ENCODE measurements at regions not wholly inside any gene's neighbourhood (a gene's known extent, or its start where the extent isn't known, plus 50 kb on each side); places are given as distances from the start of the nearest gene placed in this dataset.

DNA sequence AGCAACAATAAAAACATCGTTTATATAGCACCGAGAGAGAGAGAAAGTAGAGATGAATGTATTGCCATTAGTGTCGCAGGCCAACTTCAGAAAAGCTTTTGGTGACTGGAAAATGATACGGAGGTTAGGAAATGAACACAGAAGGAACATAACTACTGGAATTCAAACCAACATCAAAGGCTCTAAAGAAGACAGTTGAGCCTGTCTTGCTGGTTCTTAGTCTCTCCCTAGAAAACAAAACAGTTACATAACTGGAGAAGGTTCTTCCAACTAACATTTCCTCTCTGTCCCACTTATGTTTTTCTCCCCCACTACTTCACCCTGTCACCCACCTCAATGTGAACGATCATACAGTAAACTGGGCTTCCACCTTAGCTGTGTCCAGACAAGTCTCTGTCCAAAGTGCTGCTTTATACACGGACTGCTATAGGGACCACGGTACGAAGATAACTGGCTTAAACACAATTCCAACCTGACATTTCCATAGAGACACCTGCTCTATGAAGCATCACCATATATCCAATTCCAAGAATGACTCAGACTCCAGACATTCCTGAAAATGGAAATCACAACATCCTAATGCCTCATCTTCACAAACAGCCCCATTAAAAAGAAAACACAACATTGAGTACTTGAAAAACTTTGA, 85.2 kb upstream of the ARHGAP32 start:
- TF ChIP-seq, protein P1, sequence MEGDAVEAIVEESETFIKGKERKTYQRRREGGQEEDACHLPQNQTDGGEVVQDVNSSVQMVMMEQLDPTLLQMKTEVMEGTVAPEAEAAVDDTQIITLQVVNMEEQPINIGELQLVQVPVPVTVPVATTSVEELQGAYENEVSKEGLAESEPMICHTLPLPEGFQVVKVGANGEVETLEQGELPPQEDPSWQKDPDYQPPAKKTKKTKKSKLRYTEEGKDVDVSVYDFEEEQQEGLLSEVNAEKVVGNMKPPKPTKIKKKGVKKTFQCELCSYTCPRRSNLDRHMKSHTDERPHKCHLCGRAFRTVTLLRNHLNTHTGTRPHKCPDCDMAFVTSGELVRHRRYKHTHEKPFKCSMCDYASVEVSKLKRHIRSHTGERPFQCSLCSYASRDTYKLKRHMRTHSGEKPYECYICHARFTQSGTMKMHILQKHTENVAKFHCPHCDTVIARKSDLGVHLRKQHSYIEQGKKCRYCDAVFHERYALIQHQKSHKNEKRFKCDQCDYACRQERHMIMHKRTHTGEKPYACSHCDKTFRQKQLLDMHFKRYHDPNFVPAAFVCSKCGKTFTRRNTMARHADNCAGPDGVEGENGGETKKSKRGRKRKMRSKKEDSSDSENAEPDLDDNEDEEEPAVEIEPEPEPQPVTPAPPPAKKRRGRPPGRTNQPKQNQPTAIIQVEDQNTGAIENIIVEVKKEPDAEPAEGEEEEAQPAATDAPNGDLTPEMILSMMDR (IDR thresholded peaks at IDR 0.05), result no peak
- Histone ChIP-seq H3K27ac (no peak overlapping the region), H3K4me3 (no peak overlapping the region)
- no peak for DNase-seq (ENCODE audit: low spot score)

DNA sequence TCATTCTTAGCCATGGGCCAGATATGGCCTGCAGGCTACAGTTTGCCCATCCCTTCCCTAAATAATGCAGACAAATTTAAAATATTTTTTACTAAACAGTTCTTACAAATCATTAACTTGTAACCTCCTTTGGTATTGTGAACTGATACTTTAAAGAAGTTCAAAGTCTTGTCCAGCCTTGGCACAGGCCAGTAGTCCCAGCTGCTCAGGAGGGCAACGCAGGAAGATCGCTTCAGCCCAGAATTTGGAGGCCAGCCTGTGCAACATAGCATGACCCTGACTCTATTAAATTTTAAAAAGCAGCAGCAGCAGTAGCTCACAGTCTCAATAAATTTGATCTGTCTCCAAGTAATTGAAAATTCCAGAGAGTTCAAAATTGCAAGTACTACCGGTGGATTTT, 83.7 kb upstream of the ARHGAP32 start:
- TF ChIP-seq, protein P1 (IDR thresholded peaks at IDR 0.05), result no peak
- Histone ChIP-seq H3K4me3 (no peak overlapping the region), H3K27ac (no peak overlapping the region)
- DNase-seq (ENCODE audit: low spot score), result no peak

DNA sequence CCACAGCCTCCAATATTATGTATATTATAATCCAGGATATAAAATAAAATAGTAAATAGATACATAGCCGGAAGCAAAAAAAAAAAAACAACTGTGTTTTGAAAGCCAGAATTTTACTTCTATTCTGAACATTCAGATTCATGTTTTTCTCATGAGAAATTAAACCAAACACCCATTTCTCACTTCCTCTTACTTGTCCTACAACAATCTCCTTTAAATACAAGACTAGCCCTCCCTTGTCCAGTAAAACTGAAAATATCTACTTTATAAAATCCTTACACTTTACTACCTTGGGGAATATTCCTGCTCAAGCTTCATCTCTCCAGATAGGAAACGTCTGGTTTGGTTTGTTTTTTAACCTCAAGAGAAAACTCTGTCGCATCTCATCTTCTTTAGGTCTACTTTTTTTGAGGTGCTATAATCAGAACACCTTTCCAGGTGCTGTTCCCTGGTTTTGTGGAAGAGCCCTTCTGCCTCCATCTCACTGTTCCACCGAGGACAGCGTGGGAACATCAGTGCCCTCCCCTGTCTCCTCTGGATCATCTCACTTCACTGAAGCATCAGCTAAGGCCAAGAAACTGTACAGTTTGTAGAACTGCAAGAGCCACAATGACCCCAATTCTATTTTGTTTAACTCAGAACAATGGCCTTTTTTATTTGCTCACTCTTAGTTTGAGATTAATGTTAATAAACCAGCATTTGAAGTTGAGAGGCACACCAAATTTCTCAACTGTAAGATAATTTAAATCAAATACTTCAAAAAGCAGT, 82.0 kb upstream of the ARHGAP32 start:
- TF ChIP-seq, protein P1 (IDR thresholded peaks at IDR 0.05), result no peak
- no peak for DNase-seq (ENCODE audit: low spot score)
- H3K27ac ChIP-seq, result no peak overlapping the region

DNA sequence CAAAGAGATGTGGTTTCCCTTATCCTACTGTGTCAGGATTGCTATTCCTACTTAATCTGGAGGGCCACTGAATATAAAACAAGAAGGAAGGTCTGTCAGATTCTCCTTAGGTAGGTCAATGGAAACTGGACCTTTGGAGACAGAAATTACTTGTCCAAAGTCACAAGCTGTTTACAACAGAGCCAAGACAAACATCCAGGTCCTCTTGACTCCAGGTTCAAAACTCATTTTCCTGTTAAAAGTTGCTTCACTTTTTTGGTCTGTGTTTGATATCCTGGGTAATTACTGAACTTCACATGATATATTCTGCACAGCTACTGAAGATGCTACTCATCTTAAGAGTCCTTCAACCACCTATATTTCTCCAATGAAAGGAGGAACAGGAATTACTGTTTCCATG, 81.2 kb upstream of the ARHGAP32 start:
- Histone ChIP-seq H3K4me3 (no peak overlapping the region), H3K27ac (no peak overlapping the region)
- TF ChIP-seq, protein P1 (IDR thresholded peaks at IDR 0.05), result no peak
- DNase-seq (ENCODE audit: low spot score), result no peak

More for the DNA sequence above, 82.0 kb upstream of the ARHGAP32 start:
- no peak overlapping the region for H3K4me3 ChIP-seq

DNA sequence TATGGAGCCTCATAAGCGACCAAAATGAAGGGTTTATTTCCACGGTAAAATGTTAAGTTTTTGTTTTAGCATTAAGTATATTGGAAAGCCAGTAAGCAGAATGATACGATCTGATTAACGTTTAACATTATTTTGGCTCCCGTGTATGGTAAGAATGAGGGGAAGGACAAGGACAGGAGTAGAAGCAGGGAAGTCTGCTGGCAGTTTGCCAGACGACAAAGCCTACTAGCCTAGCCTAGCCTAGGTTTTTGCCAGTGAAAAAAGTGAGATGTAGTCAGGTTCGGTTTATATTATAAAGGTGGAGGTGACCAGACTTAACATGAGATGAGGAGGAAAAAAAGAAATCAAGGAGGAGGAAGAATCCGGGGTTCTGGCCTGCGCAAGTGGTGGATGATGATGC, 78.9 kb upstream of the ARHGAP32 start:
- TF ChIP-seq, protein P1 (IDR thresholded peaks at IDR 0.05), result no peak
- Histone ChIP-seq H3K4me3 (no peak overlapping the region), H3K27ac (no peak overlapping the region)
- no peak for DNase-seq (ENCODE audit: low spot score)

DNA sequence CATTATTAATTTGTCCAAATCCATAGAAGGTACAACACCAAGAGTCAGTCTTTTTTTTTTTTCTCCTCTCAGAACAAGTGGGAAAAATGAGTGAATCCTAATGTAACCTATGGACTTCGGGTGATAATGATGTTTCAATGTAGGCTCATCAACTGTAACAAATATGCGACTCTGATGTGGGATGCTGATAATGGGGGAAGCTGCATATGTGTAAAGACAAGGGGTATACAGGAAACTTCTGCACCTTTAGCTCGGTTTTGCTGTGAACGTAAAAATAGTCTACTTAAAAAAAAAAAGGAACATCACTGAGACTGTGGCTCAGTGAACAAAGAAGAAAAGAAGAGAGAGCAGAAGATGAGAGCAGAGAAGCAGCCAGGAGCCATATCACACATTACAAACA, 78.3 kb upstream of the ARHGAP32 start:
- Histone ChIP-seq H3K4me3 (no peak overlapping the region), H3K27ac (no peak overlapping the region)
- DNase-seq (ENCODE audit: low spot score), result no peak
- TF ChIP-seq, protein P1 (IDR thresholded peaks at IDR 0.05), result no peak

DNA sequence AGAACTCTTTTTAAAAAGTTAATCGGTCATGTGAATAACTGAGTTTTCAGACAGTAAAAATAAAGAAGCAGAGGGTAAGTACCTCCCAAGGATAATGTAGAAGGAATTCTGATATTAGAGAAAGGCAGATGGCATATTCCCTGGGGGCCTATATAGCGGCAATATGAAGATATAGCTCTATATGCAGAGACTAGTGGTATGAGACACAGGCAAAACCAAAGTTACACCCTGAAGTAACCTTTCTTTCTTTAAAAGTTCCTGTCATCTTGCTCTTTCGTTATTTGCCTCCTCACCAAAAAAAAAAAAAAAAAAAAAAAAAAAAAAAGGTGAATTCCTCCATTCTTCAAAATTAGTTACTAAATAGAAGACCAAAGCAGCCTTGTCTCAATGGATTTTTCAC, 76.2 kb upstream of the ARHGAP32 start:
- no peak for DNase-seq (ENCODE audit: low spot score)
- Histone ChIP-seq H3K4me3 (no peak overlapping the region), H3K27ac (no peak overlapping the region)
- TF ChIP-seq, protein P1 (IDR thresholded peaks at IDR 0.05), result no peak

All from coronary artery (tissue), 2 donors.